MM.1S (cell line): ENCODE measurements at regions not wholly inside any gene's neighbourhood (a gene's known extent, or its start where the extent isn't known, plus 50 kb on each side); places are given as distances from the start of the nearest gene placed in this dataset.

Experiments used
- CTCF ChIP-seq: fragments of 300-600 bp; sonication (generic); IDR thresholded peaks from 2 replicates; pipeline ENCODE4 v1.5.1; 2016; ENCODE audit warnings: antibody characterized with exemption, low read length, mixed read lengths
- EZH2 ChIP-seq: fragments of 300-600 bp; sonication (generic); optimal IDR thresholded peaks from 2 replicates; pipeline ENCODE3; 2017; ENCODE audit warnings: low read depth, mild to moderate bottlenecking, antibody characterized with exemption, low read length, mixed read lengths
- EZH2phosphoT487 ChIP-seq: fragments of 300-600 bp; sonication (generic); IDR thresholded peaks from 2 replicates; pipeline ENCODE4 v1.6.1; 2018; ENCODE audit warnings: antibody characterized with exemption, low read length

GRCh38 chr11:15625691-15626090 lies 511.0 kb downstream of the INSC start:
- TF ChIP-seq CTCF, result no peak
- TF ChIP-seq EZH2phosphoT487, result no peak
- TF ChIP-seq EZH2, result no peak
